GM19463 (cell line): ENCODE measurements at regions not wholly inside any gene's neighbourhood (a gene's known extent, or its start where the extent isn't known, plus 50 kb on each side); places are given as distances from the start of the nearest gene placed in this dataset.
"Not testable (repeated sequence)": the region's sequence is repeated elsewhere in the genome, so short reads cannot be mapped to it uniquely, and the experiment has no call there.

ENCODE experiments used
- ATAC-seq: cut with Tn5 transposase; IDR thresholded peaks from one replicate; pipeline ENCODE4 v1.9.1; 2021; ENCODE audit warnings: mild to moderate bottlenecking, moderate library complexity; ENCODE audit not compliant: unreplicated experiment

- no peak for ATAC-seq
Measured at GRCh38 chr4:180280726-180281297, 1962.4 kb upstream of the TENM3 start.

- ATAC-seq: no peak
Measured at GRCh38 chr4:180281724-180282123, 1961.5 kb upstream of the TENM3 start.

DNA sequence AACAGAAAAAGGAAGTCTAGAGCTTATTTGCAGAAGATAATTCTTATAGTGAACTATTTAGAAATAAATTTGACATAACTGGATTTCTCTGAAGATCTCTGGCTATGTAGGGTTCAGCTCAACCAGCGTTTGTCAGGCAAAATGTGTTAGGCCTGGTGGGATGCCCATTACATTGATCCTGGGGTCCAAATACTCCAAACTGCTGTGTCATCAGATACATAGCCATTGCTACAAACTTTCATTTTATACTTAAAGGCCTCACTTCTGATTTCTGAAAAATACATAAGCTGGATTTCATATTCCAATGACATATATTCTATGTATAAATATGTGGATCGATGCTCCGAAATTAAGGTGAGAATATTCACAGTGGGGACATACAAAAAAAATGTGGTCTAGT is 1958.9 kb upstream of the TENM3 start:
- ATAC-seq: no peak

GRCh38 chr4:180285796-180286195 is 1957.4 kb upstream of the TENM3 start:
- ATAC-seq: peak; percentile 65

GRCh38 chr4:180292339-180292738 is 1950.9 kb upstream of the TENM3 start:
- ATAC-seq: no peak

GRCh38 chr4:180296036-180296599 is 1947.1 kb upstream of the TENM3 start:
- ATAC-seq: no peak

GRCh38 chr4:180304321-180304720 is 1938.9 kb upstream of the TENM3 start:
- no peak for ATAC-seq

DNA sequence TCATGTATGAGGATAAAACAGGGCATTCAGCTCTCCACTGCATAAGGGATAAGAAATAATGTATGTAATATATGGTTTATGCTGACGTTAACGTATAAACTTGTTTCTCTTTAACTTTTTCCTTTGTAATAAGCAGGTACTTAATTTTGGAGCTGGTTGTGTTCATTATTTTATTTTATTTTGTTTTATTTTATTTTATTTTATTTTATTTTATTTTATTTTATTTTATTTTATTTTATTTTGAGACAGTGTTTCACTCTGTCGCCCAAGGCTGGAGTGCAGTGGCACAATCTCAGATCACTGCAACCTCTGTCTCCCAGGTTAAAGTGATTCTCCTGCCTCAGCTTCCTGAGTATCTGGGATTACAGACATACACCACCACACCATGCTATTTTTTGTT is 1932.6 kb upstream of the TENM3 start:
- ATAC-seq: no peak

DNA sequence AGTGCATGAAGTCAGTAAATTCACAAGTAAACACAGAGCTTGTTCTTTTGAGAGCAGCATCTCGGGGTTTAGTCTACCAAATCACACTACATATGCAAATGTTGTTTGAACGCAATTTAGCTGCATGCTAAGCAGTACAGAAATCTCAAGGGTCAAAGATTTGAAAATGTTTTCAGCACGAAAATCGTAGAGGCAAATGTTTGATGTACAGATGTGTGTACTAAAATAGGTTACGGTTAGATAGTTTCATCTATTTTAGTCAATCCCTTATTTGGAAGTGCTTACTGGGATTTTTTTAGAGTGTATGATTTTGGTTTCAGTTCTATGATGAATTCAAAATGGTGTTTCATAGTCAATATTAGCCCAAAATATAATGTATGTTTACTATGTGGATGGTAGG is 1928.2 kb upstream of the TENM3 start:
- ATAC-seq: peak; percentile 72

DNA sequence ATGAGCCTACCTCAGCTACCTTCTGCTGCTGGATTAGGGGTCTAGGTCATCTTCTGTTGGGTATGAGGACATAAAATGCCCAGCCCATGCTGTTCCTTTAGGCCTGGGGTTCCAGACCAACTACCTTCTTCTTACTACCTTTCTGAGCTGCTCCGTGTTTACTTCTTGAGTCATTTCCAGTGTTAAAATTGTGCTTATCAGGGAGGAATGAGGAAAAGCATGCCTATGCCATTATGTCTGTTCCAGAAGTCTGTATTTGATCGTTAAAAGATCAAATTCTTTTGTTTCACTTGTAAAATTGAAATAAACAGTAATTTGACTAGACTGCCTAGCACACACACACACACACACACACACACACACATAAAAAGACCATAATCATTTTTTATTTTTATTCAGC is 1912.7 kb upstream of the TENM3 start:
- no peak for ATAC-seq

DNA sequence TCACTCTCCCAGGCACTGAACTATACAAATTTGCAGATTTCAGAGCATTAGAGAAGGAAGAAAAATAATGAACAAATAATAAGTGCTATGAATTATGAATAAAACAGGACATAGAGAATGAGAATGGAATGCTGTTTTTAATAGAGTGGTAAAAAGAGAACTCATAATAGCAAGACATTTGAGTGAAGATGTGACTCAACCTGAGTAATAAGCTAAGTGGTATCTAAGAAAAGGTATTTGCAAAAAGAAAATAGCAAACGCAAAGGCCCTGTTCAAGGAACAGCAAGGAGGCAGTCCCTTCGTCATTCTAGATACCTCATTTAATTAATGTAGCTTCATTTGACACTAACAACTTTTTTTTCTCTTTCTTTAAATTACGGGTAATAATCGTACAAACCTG is 1910.0 kb upstream of the TENM3 start:
- ATAC-seq: no peak

GRCh38 chr4:180335566-180335965 is 1907.6 kb upstream of the TENM3 start:
- ATAC-seq: no peak

- ATAC-seq: no peak
Measured at GRCh38 chr4:180336494-180337090, 1906.6 kb upstream of the TENM3 start.

DNA sequence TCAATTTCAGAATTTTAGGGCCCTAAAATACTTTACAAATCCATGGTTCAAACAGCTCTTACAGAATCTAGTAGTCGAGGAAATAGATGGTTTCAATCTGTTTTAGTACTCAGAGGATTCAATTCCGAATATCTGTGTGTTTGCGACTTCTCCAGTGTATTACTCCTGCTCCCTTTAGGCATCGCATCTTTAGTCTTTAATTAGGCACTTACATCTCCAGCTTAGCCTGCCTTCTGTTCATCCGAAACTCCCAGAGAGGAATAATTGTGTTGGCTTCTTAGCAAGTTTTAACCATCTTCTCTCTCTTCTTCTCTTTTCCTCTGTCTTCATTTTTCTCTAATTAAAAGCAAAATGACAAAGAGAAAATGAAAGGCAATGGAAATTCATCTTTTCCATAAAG is 1901.3 kb upstream of the TENM3 start:
- ATAC-seq: no peak

- ATAC-seq: no peak
Measured at GRCh38 chr4:180350901-180351300, 1892.3 kb upstream of the TENM3 start.

DNA sequence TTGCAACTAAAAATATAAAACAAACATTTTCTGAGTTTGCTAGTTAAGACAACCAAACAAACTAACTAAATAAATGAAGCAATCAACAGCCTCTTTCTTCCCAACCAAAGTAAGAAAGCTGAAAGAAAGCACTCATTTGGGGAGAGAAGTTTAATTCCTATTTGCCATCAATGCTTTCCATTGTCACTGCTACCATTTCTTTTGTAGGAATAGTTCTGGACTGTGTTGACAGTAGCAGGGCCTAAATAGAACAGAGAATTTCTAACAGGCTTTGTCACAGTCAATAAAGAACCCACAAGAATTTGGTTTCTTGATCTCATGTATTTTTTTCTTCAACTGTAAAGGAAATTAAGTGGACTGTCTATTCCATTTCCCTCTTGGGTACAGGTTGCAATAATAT is 1886.4 kb upstream of the TENM3 start:
- no peak for ATAC-seq

DNA sequence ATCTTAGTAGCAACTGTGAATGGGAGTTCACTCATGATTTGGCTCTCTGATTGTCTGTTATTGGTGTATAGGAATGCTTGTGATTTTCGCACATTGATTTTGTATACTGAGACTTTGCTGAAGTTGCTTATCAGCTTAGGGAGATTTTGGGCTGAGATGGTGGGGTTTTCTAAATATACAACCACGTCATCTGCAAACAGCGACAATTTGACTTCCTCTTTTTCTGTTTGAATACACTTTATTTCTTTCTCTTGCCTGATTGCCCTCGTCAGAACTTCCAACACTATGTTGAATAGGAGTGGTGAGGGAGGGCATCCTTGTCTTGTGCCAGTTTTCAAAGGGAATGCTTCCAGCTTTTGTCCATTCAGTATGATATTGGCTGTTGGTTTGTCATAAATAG is 1883.1 kb upstream of the TENM3 start:
- not testable (repeated sequence) for ATAC-seq

DNA sequence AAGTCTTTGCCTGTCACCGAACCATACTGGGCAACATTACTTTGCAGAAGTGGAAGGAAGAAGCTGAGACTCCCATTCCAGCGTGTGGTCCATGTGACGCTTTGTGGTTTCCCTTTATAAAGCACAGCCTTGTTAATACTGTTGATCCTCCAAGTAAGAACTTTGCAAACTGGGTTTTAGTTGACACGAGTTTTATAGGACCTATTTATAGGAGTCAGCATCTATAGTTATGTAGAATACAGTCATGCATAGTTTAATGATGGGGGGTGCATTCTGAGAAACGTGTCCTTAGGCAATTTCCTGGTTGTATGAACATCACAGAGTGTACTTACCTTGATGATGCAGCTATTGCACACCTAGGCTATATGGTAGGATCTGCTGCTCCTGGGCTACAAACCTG is 1879.4 kb upstream of the TENM3 start:
- ATAC-seq: no peak

- ATAC-seq: no peak
Measured at GRCh38 chr4:180372691-180373090, 1870.5 kb upstream of the TENM3 start.

- no peak for ATAC-seq
Measured at GRCh38 chr4:180377741-180378140, 1865.5 kb upstream of the TENM3 start.

DNA sequence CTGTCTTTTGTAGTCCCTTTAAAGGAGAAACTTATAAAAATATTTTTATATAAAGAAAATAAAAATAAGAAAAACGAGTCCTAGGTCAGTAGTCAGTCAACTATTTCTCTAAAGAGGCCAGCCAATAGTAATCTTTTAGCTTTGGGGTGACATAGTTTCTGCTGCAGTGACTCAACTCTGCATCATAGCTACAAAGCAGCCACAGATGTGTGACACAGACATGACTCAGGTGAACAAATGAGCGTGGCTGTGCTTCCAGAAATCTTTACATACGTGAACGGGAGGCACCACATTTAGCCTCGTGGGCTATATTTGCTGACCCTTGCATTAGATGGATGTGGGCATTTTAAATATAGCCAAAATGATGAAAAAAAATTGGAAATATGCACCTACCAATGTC is 1862.5 kb upstream of the TENM3 start:
- no peak for ATAC-seq

GRCh38 chr4:180391613-180392012 is 1851.6 kb upstream of the TENM3 start:
- no peak for ATAC-seq

GRCh38 chr4:180394312-180394711 is 1848.9 kb upstream of the TENM3 start:
- no peak for ATAC-seq
